Transverse colon (tissue), 4 donors: ENCODE measurements at regions not wholly inside any gene's neighbourhood (a gene's known extent, or its start where the extent isn't known, plus 50 kb on each side); places are given as distances from the start of the nearest gene placed in this dataset.
"Not testable (repeated sequence)": the region's sequence is repeated elsewhere in the genome, so short reads cannot be mapped to it uniquely, and the experiment has no call there.

Source experiments
- POLR2A ChIP-seq: fragments of 450-650 bp; IDR thresholded peaks from one replicate; pipeline ENCODE4 v1.6.1; 2016; ENCODE audit warnings: antibody characterized with exemption, mild to moderate bottlenecking, moderate library complexity
- POLR2AphosphoS5 ChIP-seq, 3 donors: sonication (generic); formaldehyde crosslinking; IDR thresholded peaks; one replicate each; pipeline ENCODE4 v1.6.1; 2016; ENCODE audit warnings: antibody characterized with exemption in 3 of 3
- TF ChIP-seq, protein P1 (sequence below), 5 experiments: fragments of 200-600 bp in 3 of 5; fragments of 450-650 bp in 2 of 5; sonication (generic) in 3 of 5; IDR thresholded peaks; 1 replicate in 2 of 5; 2 replicates in 3 of 5; pipeline ENCODE4 v1.5.1; 2016 to 2017; ENCODE audit warnings: antibody characterized with exemption in 5 of 5, inconsistent platforms in 3 of 5, mild to moderate bottlenecking in 2 of 5, moderate library complexity in 1 of 5

- TF ChIP-seq POLR2AphosphoS5 (IDR thresholded peaks at IDR 0.05); POLR2A: not testable (repeated sequence)
- TF ChIP-seq, protein P1, sequence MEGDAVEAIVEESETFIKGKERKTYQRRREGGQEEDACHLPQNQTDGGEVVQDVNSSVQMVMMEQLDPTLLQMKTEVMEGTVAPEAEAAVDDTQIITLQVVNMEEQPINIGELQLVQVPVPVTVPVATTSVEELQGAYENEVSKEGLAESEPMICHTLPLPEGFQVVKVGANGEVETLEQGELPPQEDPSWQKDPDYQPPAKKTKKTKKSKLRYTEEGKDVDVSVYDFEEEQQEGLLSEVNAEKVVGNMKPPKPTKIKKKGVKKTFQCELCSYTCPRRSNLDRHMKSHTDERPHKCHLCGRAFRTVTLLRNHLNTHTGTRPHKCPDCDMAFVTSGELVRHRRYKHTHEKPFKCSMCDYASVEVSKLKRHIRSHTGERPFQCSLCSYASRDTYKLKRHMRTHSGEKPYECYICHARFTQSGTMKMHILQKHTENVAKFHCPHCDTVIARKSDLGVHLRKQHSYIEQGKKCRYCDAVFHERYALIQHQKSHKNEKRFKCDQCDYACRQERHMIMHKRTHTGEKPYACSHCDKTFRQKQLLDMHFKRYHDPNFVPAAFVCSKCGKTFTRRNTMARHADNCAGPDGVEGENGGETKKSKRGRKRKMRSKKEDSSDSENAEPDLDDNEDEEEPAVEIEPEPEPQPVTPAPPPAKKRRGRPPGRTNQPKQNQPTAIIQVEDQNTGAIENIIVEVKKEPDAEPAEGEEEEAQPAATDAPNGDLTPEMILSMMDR (IDR thresholded peaks at IDR 0.05): not testable (repeated sequence)
These were observed 98.2 kb downstream of the CRLF3 start for GRCh38 chr17:30726310-30726709.
